GM23248 (cell line): ENCODE measurements at regions not wholly inside any gene's neighbourhood (a gene's known extent, or its start where the extent isn't known, plus 50 kb on each side); places are given as distances from the start of the nearest gene placed in this dataset.
"Not testable (repeated sequence)": the region's sequence is repeated elsewhere in the genome, so short reads cannot be mapped to it uniquely, and the experiment has no call there.

Experiments used
- EZH2 ChIP-seq: fragments of 200-600 bp; sonication (generic); IDR thresholded peaks from 2 replicates; pipeline ENCODE4 v1.6.1; 2018; ENCODE audit warnings: antibody characterized with exemption, mild to moderate bottlenecking; ENCODE audit not compliant: insufficient read depth, poor library complexity, severe bottlenecking
- EZH2phosphoT487 ChIP-seq: fragments of 200-600 bp; sonication (generic); IDR thresholded peaks from 2 replicates; pipeline ENCODE4 v1.6.1; 2018; ENCODE audit warnings: antibody characterized with exemption, moderate library complexity, mild to moderate bottlenecking, low read depth; ENCODE audit not compliant: insufficient read depth

- not testable (repeated sequence) for TF ChIP-seq EZH2, EZH2phosphoT487
Observed at GRCh38 chr4:75317641-75318040, 196.6 kb downstream of the RCHY1 start.
